ENCODE measurements at regions not wholly inside any gene's neighbourhood (a gene's known extent, or its start where the extent isn't known, plus 50 kb on each side); places are given as distances from the start of the nearest gene placed in this dataset.
"Not testable (repeated sequence)": the region's sequence is repeated elsewhere in the genome, so short reads cannot be mapped to it uniquely, and the experiment has no call there.

DNA sequence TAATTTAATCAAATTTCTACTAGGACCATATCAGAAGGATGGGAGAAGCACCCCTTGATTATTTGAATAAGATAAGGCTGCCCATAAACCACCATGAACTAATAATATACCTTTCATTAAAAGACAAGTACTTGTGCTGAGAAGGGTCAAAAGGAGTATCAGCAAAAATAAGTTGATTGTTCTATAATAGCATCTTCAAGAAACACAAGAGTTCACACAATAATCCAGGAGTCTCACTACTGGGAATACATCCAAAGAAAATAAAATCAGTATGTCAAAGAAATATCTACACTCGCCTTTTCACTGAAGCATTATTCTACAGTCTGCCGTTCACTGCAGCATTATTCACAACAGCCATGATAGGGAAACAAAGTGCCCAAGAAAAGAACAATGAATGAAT is 1310.1 kb upstream of the PCDH9 start:
- DNase-seq (ENCODE audit: low read depth in 4 of 4, low spot score in 3 of 4), result no peak

- no peak for DNase-seq (ENCODE audit: low read depth in 4 of 4, low spot score in 3 of 4)
These were observed 1305.2 kb upstream of the PCDH9 start for GRCh38 chr13:68535329-68535728.

GRCh38 chr13:68527167-68527566 is 1297.0 kb upstream of the PCDH9 start:
- DNase-seq (ENCODE audit: low read depth in 4 of 4, low spot score in 3 of 4), result not testable (repeated sequence)

DNA sequence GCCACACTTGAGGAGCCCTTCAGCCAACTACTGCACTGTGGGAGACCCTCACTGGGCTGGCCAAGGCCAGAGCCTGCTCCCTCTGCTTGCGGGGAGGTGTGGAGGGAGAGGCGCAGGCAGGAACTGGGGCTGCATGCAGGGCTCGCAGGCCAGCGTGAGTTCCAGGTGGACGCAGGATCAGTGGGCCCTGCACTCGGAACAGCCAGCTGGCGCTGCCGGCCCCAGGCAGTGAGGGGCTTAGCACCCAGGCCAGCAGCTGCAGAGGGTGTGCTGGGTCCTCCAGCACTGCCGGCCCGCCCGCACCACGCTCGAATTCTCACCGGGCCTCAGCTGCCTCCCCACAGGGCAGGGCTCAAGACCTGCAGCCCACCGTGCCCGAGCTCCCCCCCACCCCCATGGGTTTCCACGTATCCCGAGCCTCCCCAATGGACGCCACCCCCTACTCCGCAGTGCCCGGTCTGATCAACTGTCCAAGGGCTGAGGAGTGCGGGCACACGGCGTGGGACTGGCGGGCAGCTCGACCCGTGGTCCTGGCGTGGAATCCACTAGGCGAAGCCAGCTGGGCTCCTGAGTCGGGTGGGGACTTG is 1293.8 kb upstream of the PCDH9 start:
- no peak for DNase-seq (ENCODE audit: low read depth in 4 of 4, low spot score in 3 of 4)

GRCh38 chr13:68522184-68522583 is 1292.0 kb upstream of the PCDH9 start:
- no peak for DNase-seq (ENCODE audit: low read depth in 4 of 4, low spot score in 3 of 4)

DNA sequence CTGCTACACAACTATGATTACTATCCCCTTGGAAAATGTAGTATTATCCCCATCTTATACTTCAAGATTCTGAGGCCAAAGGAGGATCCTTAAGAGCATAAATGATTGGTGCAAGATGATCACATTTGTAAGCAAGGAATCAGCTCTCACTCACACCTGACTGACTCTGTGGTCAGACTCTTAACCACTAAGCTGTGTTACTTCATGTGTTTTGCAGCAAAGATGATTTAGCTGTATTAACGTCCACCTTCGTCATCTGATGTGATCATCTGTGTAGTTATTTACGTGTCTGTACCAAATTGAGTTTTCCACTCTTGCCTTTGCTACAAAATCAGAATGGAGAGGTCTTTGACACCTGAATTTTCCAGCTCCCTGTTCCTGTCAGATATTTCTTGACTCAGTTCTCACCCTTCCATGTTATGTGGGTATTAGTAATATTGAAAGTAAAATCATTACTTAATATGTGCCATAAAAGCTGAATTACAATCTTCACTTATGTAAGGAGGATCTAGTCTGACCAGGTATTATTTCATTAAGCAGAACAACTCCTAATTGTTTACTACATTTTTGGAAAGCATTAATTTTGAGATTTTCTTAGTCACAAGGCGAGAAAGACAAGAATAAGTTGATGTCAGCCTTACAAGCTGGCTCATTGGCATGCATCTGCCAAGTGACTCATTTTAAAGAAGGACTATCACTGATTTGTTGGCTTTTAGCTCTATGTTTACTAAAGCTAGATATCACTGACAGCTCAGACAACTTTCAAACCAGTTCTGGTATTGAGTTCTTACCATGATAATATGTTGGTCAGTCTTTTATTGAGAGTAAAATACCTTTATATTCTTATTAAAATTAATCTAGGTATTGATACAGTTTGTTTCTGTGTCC is 1279.8 kb upstream of the PCDH9 start:
- DNase-seq (ENCODE audit: low read depth in 4 of 4, low spot score in 3 of 4), result no peak

- DNase-seq (ENCODE audit: low read depth in 4 of 4, low spot score in 3 of 4), result no peak
These were observed 1276.9 kb upstream of the PCDH9 start for GRCh38 chr13:68506888-68507551.

- DNase-seq (ENCODE audit: low read depth in 4 of 4, low spot score in 3 of 4), result no peak
These were observed 1260.5 kb upstream of the PCDH9 start for GRCh38 chr13:68490594-68490993.

DNA sequence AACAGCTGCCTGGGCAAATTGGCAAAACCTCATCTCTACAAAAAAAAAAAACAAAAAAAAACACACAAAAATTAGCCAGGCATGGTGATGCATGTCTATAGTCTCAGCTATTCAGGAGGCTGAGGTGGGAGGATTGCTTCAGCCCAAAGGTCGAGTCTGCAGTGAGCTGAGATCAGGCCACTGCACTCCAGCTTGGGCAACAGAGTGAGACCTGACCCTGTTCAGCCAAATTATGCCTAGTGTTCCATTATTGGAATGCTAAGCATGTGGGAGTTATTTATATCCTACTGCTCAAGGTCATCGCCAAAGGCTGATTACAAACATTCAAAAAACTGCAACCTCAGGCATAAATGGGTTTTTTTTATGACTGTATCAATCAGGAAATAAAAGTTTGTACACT is 1251.0 kb upstream of the PCDH9 start:
- no peak for DNase-seq (ENCODE audit: low read depth in 4 of 4, low spot score in 3 of 4)

DNA sequence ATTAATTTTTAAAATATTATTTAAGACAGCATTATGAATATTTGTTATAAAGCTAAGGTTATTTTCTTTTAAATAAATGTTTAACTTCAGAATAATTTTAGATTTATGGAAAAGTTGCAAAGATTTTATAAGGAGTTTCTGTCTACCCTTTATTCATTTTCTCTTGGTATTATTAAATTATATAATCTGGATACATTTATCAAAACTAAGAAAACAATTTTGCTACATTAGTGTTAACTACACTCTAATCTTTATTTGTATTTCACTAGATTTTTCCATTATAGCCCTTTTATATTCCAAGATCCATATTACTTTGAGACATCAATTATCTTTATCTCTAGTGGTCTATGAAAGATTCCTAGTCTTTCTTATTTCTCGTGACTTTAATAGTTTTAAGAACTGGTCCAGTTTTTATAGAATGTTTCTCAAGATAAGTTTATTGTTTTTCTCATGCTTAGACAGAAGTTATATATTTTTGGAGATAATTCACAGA is 1243.7 kb upstream of the PCDH9 start:
- no peak for DNase-seq (ENCODE audit: low read depth in 4 of 4, low spot score in 3 of 4)

DNA sequence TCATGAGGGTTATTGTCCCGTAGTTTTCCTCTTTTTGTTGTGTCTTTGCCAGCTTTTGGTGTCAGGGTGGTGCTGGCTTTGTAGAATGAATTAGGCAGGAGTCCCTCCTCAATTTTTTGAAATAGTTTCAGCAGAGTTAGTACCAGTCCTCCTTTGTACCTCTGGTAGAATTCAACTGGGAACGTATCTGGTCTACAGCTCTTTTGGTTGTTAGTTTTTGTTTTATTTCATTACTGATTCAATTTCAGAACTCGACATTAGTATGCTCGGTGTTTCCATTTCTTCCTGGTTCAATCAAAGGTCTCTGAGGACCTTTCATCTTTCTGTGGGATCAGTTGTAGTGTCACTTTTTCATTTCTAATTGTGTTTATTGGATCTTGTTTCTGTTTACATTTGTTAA is 1237.0 kb upstream of the PCDH9 start:
- no peak for DNase-seq (ENCODE audit: low read depth in 4 of 4, low spot score in 3 of 4)

DNA sequence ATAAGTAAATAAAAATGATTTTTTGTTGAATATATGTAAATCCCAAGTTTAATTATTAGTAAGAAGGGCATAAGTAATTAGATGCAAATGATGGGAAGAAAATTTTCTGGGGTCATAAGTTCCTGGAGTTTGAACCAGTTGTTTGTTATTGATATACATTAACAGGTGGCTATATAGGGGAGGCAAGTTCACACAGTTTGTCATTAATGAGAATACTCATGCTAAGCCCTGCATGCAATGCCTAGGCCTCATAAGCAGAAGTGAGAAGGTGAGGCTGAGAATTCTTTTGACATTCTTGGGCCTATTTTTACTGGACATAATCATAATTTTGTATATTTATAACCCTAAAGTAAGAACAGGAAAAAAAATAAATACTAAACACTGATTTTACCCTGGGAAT is 1210.7 kb upstream of the PCDH9 start:
- no peak for DNase-seq (ENCODE audit: low read depth in 4 of 4, low spot score in 3 of 4)

GRCh38 chr13:68439817-68440216 is 1209.7 kb upstream of the PCDH9 start:
- no peak for DNase-seq (ENCODE audit: low read depth in 4 of 4, low spot score in 3 of 4)

DNA sequence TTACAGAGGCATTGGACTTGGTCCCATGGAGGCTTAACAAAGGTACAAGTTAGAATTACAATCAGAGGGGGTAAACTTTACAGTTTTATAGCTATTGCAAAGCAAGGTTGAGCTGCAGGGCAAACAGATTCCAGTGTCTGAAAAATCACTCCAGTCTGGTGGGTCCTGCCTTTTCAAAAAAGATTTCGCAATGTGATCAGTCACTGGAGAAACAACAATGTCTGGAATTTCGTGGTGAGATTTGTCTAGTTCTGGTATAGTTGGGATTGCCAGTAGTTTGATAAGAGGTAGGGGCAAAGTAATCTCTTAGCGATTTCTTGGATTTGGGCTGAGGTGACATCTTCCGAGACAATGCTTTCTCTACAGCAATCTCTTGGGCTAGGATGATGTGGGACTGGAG is 1198.2 kb upstream of the PCDH9 start:
- no peak for DNase-seq (ENCODE audit: low read depth in 4 of 4, low spot score in 3 of 4)

- no peak for DNase-seq (ENCODE audit: low read depth in 4 of 4, low spot score in 3 of 4)
These were observed 1187.7 kb upstream of the PCDH9 start for GRCh38 chr13:68417801-68418200.

DNA sequence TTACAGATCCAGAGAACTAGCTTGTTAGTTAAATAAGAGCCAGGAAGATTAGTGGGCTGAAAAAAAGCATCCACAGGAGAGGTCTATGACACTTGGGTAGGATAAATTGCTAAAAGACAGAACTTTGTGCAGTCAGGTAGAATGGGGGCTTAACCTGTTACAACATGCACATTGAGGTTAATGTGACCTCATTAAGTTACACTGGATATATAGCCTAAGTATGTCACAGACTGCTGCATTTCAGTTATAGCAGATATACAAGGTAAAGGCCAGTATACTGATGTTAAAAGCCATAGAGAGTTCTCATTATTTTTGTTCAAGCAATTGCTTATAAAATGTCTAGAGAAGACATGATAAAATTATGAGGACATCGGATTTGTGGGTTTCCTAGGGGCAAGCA is 1179.9 kb upstream of the PCDH9 start:
- DNase-seq (ENCODE audit: low read depth in 4 of 4, low spot score in 3 of 4), result no peak

DNA sequence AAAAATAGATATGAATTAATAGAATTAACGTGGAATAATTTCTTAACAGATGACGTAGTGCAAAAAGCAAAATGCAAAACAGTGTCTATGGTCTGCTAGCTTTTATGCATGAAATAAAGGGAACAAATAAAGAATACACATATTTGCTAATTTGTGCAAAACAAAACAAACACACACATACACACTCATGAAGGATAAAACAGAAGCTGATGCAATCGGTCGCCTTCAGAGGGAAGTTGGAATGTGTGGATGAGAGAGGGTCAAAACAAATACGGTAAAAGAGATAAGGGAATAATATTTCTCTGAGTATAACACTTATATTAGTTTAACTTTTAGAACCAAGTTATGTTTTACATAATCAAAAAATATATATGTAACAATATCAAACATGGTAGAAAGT is 1160.9 kb upstream of the PCDH9 start:
- no peak for DNase-seq (ENCODE audit: low read depth in 4 of 4, low spot score in 3 of 4)

DNA sequence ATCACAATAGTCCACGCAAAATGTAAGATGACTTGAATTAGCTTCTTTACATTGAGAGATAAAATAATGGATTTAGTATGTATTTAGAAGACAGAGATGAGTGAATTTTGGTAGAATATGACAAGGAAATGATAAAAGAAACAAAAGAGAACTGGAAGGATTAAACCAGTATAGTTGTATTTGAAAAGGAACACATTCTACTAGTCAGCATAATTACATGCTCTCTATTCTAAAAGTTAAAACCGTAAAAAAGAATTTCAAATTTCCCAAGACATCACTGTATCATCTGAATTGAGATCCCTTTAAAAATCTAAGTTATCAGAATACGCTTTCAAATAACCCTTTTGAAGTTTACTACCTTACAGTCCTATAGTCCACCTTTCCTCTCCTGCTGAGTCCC is 1156.7 kb upstream of the PCDH9 start:
- DNase-seq (ENCODE audit: low read depth in 4 of 4, low spot score in 3 of 4), result no peak

GRCh38 chr13:68380041-68380973 is 1150.2 kb upstream of the PCDH9 start:
- no peak for DNase-seq (ENCODE audit: low read depth in 4 of 4, low spot score in 3 of 4)

GRCh38 chr13:68378294-68378693 is 1148.2 kb upstream of the PCDH9 start:
- no peak for DNase-seq (ENCODE audit: low read depth in 4 of 4, low spot score in 3 of 4)

DNA sequence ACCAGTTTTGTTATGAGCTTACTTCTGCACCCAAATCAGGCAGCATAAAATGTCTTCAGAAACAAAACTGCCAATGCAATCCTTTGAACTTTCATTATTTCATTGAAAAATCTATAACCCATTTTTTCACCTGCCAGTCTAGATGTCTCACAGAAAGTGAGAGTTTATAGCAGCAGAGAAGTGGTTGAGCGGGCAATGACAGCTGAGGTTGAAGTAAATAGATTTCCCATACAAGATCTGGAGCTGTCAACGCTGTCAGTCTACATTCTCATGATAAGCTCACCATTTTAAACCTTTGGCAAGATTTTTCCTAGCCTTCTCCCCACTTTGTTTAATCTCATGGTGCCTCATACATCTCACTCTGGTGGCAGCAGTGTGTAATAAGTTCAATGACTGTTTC is 1144.9 kb upstream of the PCDH9 start:
- DNase-seq (ENCODE audit: low read depth in 4 of 4, low spot score in 3 of 4), result no peak
